ENCODE measurements at regions not wholly inside any gene's neighbourhood (a gene's known extent, or its start where the extent isn't known, plus 50 kb on each side); places are given as distances from the start of the nearest gene placed in this dataset.

DNA sequence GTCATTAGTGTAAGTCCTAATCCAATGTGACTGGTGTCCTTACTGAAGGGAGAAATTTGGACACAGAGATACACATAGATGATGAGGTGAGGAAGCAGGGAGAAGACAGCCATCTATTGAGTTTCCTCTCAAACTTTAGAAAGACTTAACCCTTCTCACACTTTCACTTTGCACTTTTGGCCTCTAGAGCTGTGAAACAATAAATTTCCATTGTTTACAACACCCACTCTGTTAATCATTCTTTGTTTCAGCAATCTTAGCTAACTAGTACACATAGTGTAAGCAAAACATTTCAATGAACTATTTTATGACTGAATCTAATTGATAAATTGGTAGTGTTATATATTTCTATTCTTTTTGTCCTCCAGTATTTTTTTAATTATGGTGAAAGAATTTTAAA, 1092.8 kb upstream of the POT1 start:
- H3K4me1 ChIP-seq, result no peaks in the 10 kb centered on the region
- DNase-seq, result no peak
- intact Hi-C loops (cut with DNase I; ENCODE audit: low total_unique reads), result no loop called here
- H3K4me3 ChIP-seq, result no peak overlapping the region
- no peak overlapping the region for H3K27ac ChIP-seq
- no peaks in the 10 kb centered on the region for H3K36me3 ChIP-seq (ENCODE audit: low read depth, missing control alignments)
- H3K27me3 ChIP-seq, result no peaks in the 10 kb centered on the region
- no peaks in the 10 kb centered on the region for H3K9me3 ChIP-seq
- TF ChIP-seq, protein P1, sequence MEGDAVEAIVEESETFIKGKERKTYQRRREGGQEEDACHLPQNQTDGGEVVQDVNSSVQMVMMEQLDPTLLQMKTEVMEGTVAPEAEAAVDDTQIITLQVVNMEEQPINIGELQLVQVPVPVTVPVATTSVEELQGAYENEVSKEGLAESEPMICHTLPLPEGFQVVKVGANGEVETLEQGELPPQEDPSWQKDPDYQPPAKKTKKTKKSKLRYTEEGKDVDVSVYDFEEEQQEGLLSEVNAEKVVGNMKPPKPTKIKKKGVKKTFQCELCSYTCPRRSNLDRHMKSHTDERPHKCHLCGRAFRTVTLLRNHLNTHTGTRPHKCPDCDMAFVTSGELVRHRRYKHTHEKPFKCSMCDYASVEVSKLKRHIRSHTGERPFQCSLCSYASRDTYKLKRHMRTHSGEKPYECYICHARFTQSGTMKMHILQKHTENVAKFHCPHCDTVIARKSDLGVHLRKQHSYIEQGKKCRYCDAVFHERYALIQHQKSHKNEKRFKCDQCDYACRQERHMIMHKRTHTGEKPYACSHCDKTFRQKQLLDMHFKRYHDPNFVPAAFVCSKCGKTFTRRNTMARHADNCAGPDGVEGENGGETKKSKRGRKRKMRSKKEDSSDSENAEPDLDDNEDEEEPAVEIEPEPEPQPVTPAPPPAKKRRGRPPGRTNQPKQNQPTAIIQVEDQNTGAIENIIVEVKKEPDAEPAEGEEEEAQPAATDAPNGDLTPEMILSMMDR (IDR thresholded peaks at IDR 0.05), result no peak
- no peak for TF ChIP-seq POLR2A (IDR thresholded peaks at IDR 0.05)

DNA sequence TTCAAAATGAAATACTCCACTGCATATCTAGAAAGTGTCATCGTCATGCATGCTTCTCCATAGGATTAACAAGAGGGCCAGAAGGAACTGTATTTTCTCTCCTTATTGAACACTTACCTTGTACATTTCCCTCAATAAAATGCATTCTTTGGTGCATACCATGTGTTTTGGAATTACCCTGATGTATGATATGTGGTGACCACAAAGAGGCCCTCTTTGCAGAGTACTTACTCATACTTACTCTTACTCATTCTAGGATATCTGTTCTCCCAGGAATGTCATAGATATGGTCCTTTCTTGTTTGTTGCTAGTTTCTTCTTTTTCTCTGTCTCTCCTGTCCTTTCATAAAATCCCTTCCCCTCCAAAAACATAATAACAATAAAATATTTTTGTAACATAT, 1087.1 kb upstream of the POT1 start:
- 91 to 95% methylated on average over 1 of the region's 1 CpG for WGBS, 2 donors
- TF ChIP-seq, protein P1 (IDR thresholded peaks at IDR 0.05), result no peak
- TF ChIP-seq POLR2A (IDR thresholded peaks at IDR 0.05), result no peak
- Histone ChIP-seq H3K27me3 (no peaks in the 10 kb centered on the region), H3K4me3 (no peak overlapping the region), H3K4me1 (no peaks in the 10 kb centered on the region), H3K27ac (no peak overlapping the region), H3K9me3 (no peaks in the 10 kb centered on the region), H3K36me3 (ENCODE audit: low read depth, missing control alignments) (no peaks in the 10 kb centered on the region)
- DNase-seq, result no peak
- intact Hi-C loops (cut with DNase I; ENCODE audit: low total_unique reads), result no loop called here

DNA sequence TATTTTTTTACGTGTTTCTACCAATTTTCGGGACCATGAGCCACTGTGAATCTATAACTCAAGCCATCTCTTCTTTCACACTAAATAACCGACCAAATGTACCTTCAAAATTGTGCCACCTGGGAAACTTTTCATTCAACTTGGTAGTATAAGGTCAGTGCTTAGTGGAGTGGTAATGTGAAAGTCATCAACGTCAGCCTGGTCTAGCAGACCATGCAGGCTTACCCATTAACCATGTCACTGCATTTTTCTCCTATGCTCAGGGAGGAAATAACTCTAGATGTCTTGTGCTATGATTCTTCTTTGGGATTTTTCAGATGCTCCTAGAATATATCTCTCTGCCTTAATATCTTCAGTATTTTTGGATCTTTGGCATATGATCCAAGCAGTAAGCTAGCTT, 1075.4 kb upstream of the POT1 start:
- H3K27me3 ChIP-seq, result no peaks in the 10 kb centered on the region
- no peak for TF ChIP-seq POLR2A (IDR thresholded peaks at IDR 0.05)
- TF ChIP-seq, protein P1 (IDR thresholded peaks at IDR 0.05), result no peak
- H3K36me3 ChIP-seq (ENCODE audit: low read depth, missing control alignments), result no peaks in the 10 kb centered on the region
- no peak overlapping the region for H3K4me3 ChIP-seq
- DNase-seq, result no peak
- H3K9me3 ChIP-seq, result no peaks in the 10 kb centered on the region
- H3K4me1 ChIP-seq, result no peaks in the 10 kb centered on the region
- no peak overlapping the region for H3K27ac ChIP-seq
- 78 to 88% methylated on average over 4 of the region's 4 CpGs for WGBS, 2 donors
- intact Hi-C loops (cut with DNase I; ENCODE audit: low total_unique reads), result no loop called here

DNA sequence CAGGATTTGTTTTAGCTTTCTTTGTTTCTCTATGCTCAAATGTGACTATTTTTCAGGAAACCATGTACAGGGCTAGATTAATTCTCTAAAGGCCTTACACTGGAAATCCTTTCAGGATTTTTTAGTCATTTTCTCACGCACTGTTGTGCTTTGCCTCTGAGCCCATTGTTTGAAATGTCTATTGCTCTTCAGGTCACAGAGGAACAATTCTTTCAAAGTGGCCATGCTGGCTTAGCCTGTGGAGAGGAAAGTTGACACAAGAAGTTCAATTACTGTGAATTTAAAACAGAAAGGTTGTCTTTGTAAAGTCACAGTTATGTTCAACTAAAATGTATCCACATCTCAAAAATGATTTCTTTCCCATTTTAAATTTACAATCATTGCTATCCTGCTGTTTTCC, 1071.7 kb upstream of the POT1 start:
- intact Hi-C loops (cut with DNase I; ENCODE audit: low total_unique reads), result no loop called here
- no peaks in the 10 kb centered on the region for H3K36me3 ChIP-seq (ENCODE audit: low read depth, missing control alignments)
- 71 to 75% methylated on average over 1 of the region's 1 CpG for WGBS, 2 donors
- TF ChIP-seq, protein P1 (IDR thresholded peaks at IDR 0.05), result no peak
- TF ChIP-seq POLR2A (IDR thresholded peaks at IDR 0.05), result no peak
- H3K4me3 ChIP-seq, result no peak overlapping the region
- no peaks in the 10 kb centered on the region for H3K4me1 ChIP-seq
- H3K27me3 ChIP-seq, result no peaks in the 10 kb centered on the region
- DNase-seq, result no peak
- H3K27ac ChIP-seq, result no peak overlapping the region
- H3K9me3 ChIP-seq, result no peaks in the 10 kb centered on the region

DNA sequence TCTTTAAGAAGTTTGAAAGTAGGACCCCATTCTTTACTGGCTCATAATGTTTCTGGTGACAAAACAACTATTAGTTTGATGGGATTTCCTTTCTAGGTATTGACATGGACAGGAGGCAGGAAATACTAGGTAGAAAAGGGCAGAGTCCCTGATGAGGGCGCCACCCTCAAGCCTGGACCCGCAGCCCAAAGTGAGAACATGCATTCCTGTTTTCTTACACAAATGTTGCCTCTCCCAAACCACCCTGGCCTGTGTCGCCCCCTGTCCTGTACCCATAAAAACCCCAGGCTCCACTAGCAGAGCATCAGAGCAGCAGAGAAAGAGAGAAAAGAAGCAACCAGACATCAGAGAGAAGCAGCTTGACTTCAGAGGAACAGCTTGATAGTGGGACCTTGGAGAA, 1055.2 kb upstream of the POT1 start:
- Histone ChIP-seq H3K9me3 (no peaks in the 10 kb centered on the region), H3K36me3 (ENCODE audit: low read depth, missing control alignments) (no peaks in the 10 kb centered on the region), H3K27me3 (no peaks in the 10 kb centered on the region), H3K4me1 (no peaks in the 10 kb centered on the region), H3K4me3 (no peak overlapping the region), H3K27ac (no peak overlapping the region)
- DNase-seq, result no peak
- intact Hi-C loops (cut with DNase I; ENCODE audit: low total_unique reads), result no loop called here
- TF ChIP-seq POLR2A (IDR thresholded peaks at IDR 0.05), result no peak
- TF ChIP-seq, protein P1 (IDR thresholded peaks at IDR 0.05), result no peak
- whole genome bisulfite sequencing, 2 donors, result 84 to 90% methylated on average over 3 of the region's 3 CpGs

All from testis (tissue), 2 donors.